ENCODE measurements at regions not wholly inside any gene's neighbourhood (a gene's known extent, or its start where the extent isn't known, plus 50 kb on each side); places are given as distances from the start of the nearest gene placed in this dataset.

- TF ChIP-seq CTCF (IDR thresholded peaks at IDR 0.05): no peak
- no peak for TF ChIP-seq POLR2AphosphoS5 (IDR thresholded peaks at IDR 0.05)
Observed at GRCh38 chr20:50394569-50394968, 115.6 kb upstream of the PTPN1 start.
